GM20000 (cell line): ENCODE measurements at regions not wholly inside any gene's neighbourhood (a gene's known extent, or its start where the extent isn't known, plus 50 kb on each side); places are given as distances from the start of the nearest gene placed in this dataset.

Source experiments
- DNase-seq: peaks from one replicate; pipeline ENCODE4 v3.0.0; 2012; ENCODE audit warnings: low spot score
- TF ChIP-seq, protein P1 (sequence below): IDR thresholded peaks from 2 replicates; pipeline ENCODE4 v1.5.1; 2012; ENCODE audit warnings: mild to moderate bottlenecking, control low read depth; ENCODE audit errors: extremely low read depth, missing control alignments

DNA sequence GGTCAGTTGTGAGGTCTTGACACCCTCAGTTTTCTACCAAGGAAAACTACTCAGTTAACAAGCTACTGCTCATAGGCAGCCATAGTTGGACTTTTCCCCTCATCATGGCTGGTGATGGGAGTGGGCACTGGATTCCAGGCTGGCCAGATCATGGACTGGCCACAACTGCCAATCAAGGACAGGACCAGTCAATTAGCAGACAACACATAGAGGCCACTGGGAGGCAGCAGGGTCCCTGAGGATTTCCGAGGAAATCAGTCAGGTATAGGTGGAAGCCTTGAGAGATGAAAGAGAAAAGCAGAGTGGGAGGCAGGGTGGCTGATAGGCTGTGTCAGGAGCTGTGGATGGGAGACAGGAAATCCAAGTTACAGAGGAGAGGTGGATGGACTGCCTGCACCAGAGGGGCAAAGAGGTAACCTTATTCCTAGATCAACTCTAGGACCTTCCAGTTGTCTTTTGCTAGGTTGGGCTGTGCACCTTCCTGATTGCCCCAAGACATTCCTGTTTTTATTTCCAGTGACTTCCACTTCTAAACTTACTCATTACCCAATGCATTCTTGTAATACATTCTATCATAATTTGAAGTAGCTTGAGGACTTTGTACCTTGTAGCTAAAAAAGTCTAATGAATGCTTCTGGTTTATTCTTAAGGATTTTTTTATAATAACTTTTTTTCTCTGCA, 361.8 kb downstream of the KCNRG start:
- no peak for DNase-seq
- TF ChIP-seq, protein P1, sequence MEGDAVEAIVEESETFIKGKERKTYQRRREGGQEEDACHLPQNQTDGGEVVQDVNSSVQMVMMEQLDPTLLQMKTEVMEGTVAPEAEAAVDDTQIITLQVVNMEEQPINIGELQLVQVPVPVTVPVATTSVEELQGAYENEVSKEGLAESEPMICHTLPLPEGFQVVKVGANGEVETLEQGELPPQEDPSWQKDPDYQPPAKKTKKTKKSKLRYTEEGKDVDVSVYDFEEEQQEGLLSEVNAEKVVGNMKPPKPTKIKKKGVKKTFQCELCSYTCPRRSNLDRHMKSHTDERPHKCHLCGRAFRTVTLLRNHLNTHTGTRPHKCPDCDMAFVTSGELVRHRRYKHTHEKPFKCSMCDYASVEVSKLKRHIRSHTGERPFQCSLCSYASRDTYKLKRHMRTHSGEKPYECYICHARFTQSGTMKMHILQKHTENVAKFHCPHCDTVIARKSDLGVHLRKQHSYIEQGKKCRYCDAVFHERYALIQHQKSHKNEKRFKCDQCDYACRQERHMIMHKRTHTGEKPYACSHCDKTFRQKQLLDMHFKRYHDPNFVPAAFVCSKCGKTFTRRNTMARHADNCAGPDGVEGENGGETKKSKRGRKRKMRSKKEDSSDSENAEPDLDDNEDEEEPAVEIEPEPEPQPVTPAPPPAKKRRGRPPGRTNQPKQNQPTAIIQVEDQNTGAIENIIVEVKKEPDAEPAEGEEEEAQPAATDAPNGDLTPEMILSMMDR = no peak

DNA sequence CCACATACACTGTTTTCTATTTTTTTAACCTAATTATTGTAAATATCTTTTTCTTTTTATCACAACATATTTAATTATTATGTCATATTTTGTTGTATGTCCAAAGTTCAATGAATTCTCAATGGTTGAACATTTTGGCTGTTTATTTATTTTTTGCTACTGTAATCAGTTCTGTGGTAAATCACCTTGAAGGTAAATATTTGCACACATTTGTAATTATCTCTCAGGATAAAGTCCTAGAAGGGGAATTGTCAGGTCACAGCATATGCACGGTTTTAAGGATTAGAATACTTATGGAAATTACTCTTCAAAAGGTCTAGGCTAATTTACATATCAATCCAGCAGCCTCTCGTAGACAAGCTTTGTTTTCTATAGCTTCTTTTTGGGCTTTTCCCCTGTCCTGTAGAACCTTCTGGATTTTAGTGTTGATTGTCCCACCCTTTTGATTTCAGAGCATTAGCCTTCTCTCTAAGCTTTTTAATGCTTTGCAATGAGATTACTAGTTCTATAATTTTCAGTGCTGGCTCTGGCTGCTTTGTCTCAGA, 362.6 kb downstream of the KCNRG start:
- TF ChIP-seq, protein P1 = no peak
- DNase-seq = no peak

- DNase-seq = no peak
- TF ChIP-seq, protein P1 = no peak
Observed at GRCh38 chr13:50378509-50379044, 363.3 kb downstream of the KCNRG start.

DNA sequence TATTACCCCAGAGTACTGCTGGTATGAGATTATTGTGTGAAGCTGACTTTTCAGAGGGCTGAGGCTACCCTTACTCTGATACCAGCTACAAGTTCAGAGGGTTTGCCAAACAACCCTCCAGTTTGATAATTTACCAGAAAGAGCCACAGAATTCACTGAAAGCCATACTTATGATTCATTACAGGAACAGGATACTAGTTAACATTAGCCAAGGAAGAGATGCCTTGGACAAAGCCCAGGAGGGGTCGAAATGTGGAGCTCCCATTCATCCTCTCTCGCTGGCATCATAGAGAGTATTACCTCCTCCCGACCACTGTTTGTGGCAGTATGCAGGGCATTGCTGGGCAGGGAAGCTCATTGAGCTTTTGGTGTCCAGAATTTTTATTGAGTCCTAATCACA, 364.3 kb downstream of the KCNRG start:
- DNase-seq = no peak
- TF ChIP-seq, protein P1 = no peak

- no peak for DNase-seq
- TF ChIP-seq, protein P1 = no peak
Observed at GRCh38 chr13:50380905-50381304, 365.7 kb downstream of the KCNRG start.

GRCh38 chr13:50382511-50382910, 367.3 kb downstream of the KCNRG start:
- DNase-seq = no peak
- TF ChIP-seq, protein P1 = no peak

- TF ChIP-seq, protein P1 = no peak
- no peak for DNase-seq
Observed at GRCh38 chr13:50382951-50383350, 367.7 kb downstream of the KCNRG start.
